Sigmoid colon (tissue), 3 donors: ENCODE measurements at regions not wholly inside any gene's neighbourhood (a gene's known extent, or its start where the extent isn't known, plus 50 kb on each side); places are given as distances from the start of the nearest gene placed in this dataset.

Experiments used
- CTCF ChIP-seq, 4 experiments: fragments of 450-650 bp in 3 of 4; fragments of 200-600 bp in 1 of 4; IDR thresholded peaks; one replicate each; pipeline ENCODE4 v1.5.1; 2016 to 2019; ENCODE audit warnings: antibody characterized with exemption in 4 of 4, mild to moderate bottlenecking in 3 of 4, moderate library complexity in 2 of 4
- POLR2A ChIP-seq, 2 donors: fragments of 450-650 bp; IDR thresholded peaks; one replicate each; pipeline ENCODE4 v1.6.1; 2016; ENCODE audit warnings: antibody characterized with exemption in 2 of 2, mild to moderate bottlenecking in 2 of 2, moderate library complexity in 2 of 2

- TF ChIP-seq CTCF (IDR thresholded peaks at IDR 0.05) (no peak), POLR2A (IDR thresholded peaks at IDR 0.05) (no peak)
Measured at GRCh38 chr13:112183532-112184090, 116.7 kb downstream of the SOX1 start.
